GM12878 (cell line): ENCODE measurements at regions not wholly inside any gene's neighbourhood (a gene's known extent, or its start where the extent isn't known, plus 50 kb on each side); places are given as distances from the start of the nearest gene placed in this dataset.
"Not testable (repeated sequence)": the region's sequence is repeated elsewhere in the genome, so short reads cannot be mapped to it uniquely, and the experiment has no call there.

Experiments
- ATAC-seq: fragments of 200-7000 bp; cut with Tn5 transposase; 3 replicates; pipeline ENCODE4 v1.9.1; 2020; ENCODE audit warnings: mild to moderate bottlenecking, moderate library complexity
- BruUV-seq: library from RNA; stranded (reverse); fragments of 400-500 nt; replicated peaks from 2 replicates; lab custom pipeline; 2021; lab: Mats Ljungman, UMichigan
- CTCF ChIA-PET: fragments of 300-600 bp; sonication (Branson Sonifier 250); formaldehyde crosslinking; extraction: SDS; loops from one replicate; lab custom pipeline; 2021; ENCODE audit warnings: inconsistent platforms; lab: Yijun Ruan, JAX
- POLR2A ChIA-PET: fragments of 350-600 bp; formaldehyde crosslinking; extraction: SDS; loops from one replicate; lab custom pipeline; 2021; ENCODE audit warnings: inconsistent platforms; lab: Charles Lee
- RAD21 ChIA-PET: fragments of 300-600 bp; sonication (Branson Sonifier 250); formaldehyde crosslinking; loops from one replicate; lab custom pipeline; 2023; ENCODE audit warnings: antibody characterized with exemption; ENCODE audit not compliant: unreplicated experiment; lab: Charles Lee
- SMC1A ChIA-PET: fragments of 300-600 bp; sonication (Branson Sonifier 250); formaldehyde crosslinking; loops from one replicate; lab custom pipeline; 2023; ENCODE audit not compliant: unreplicated experiment, uncharacterized antibody; lab: Charles Lee
- DNase-seq: peaks from one replicate; pipeline ENCODE4 v3.0.0-alpha.2; 2011; ENCODE audit warnings: low read depth, low spot score
- FAIRE-seq: peaks from 3 replicates; lab custom pipeline; 2011; peaks lifted over from hg19 to GRCh38; lab: Jason Lieb, UNC
- H2AFZ ChIP-seq: 2 replicates; pipeline ENCODE4 v1.6.0; 2011; ENCODE audit warnings: low read depth, low read length, control low read depth; ENCODE audit not compliant: control insufficient read depth
- H3K27ac ChIP-seq: 2 replicates; pipeline ENCODE4 v1.5.1; 2011; ENCODE audit warnings: control low read depth; ENCODE audit not compliant: control insufficient read depth, insufficient read depth
- H3K27me3 ChIP-seq, 2 experiments: replicated peaks in 1 of 2; 2 replicates each; pipeline versions ENCODE4 v1.6.0 to v1.6.1; 2011; ENCODE audit warnings: low read length in 1 of 2; ENCODE audit not compliant: control insufficient read depth in 2 of 2, insufficient read depth in 2 of 2
- H3K36me3 ChIP-seq, 2 experiments: 2 replicates each; pipeline ENCODE4 v1.5.1; 2011; ENCODE audit warnings: low read length in 1 of 2; ENCODE audit not compliant: control insufficient read depth in 2 of 2, insufficient read depth in 2 of 2
- H3K4me1 ChIP-seq: 2 replicates; pipeline ENCODE4 v1.6.1; 2011; ENCODE audit warnings: mild to moderate bottlenecking, low read length, moderate library complexity, mixed read lengths; ENCODE audit not compliant: control insufficient read depth, insufficient read depth
- H3K4me2 ChIP-seq: 2 replicates; pipeline ENCODE4 v1.6.0; 2011; ENCODE audit warnings: control low read depth; ENCODE audit not compliant: control insufficient read depth, insufficient read depth
- H3K4me3 ChIP-seq: fragments of 200-600 bp; sonication (generic); 2 replicates; pipeline ENCODE4 v1.5.1; 2016
- H3K79me2 ChIP-seq: 2 replicates; pipeline ENCODE4 v1.6.0; 2011; ENCODE audit warnings: low read length; ENCODE audit not compliant: control insufficient read depth, insufficient read depth
- H3K9ac ChIP-seq: 2 replicates; pipeline ENCODE4 v1.8.0; 2011; ENCODE audit warnings: low read length, control low read depth, mixed read lengths; ENCODE audit not compliant: control insufficient read depth, insufficient read depth
- H3K9me3 ChIP-seq: replicated peaks from 3 replicates; pipeline ENCODE4 v1.5.1; 2011; ENCODE audit warnings: mild to moderate bottlenecking, low read length; ENCODE audit not compliant: control insufficient read depth, insufficient read depth
- H4K20me1 ChIP-seq: 2 replicates; pipeline ENCODE4 v1.6.0; 2011; ENCODE audit not compliant: control insufficient read depth, insufficient read depth
- E4F1 ChIP-seq: fragments of 450-650 bp; IDR thresholded peaks from 2 replicates; pipeline ENCODE4 v1.6.1; 2018; ENCODE audit warnings: borderline replicate concordance, mild to moderate bottlenecking; ENCODE audit not compliant: partially characterized antibody
- KAT2A ChIP-seq: conservative IDR thresholded peaks from 2 replicates; pipeline ENCODE4 v1.6.1; 2011; ENCODE audit warnings: low read depth, low read length; ENCODE audit not compliant: control insufficient read depth
- MEF2A ChIP-seq: IDR thresholded peaks from 2 replicates; pipeline ENCODE4 v1.6.1; 2011; ENCODE audit warnings: low read depth, mild to moderate bottlenecking, low read length, moderate library complexity; ENCODE audit not compliant: insufficient read depth
- NFYB ChIP-seq: IDR thresholded peaks from 2 replicates; pipeline ENCODE4 v1.6.1; 2011; ENCODE audit warnings: low read depth, mild to moderate bottlenecking, low read length, improper control_type of control experiment, moderate library complexity; ENCODE audit not compliant: insufficient read depth
- POLR2AphosphoS2 ChIP-seq: IDR thresholded peaks from 2 replicates; pipeline ENCODE4 v1.6.1; 2011; ENCODE audit warnings: low read depth, mild to moderate bottlenecking, low read length, improper control_type of control experiment, moderate library complexity
- WGBS: methylation state at CpG from one replicate; pipeline ENCODE4 v1.1.6; 2016; ENCODE audit warnings: low lambda C conversion rate; ENCODE audit not compliant: insufficient replicate concordance, insufficient coverage; ENCODE audit errors: missing lambda C conversion rate; 5-methylcytosine and 5-hydroxymethylcytosine counted together
- in situ Hi-C: fragments of 300-500 bp; cut with MboI; formaldehyde crosslinking; loops from 9 replicates; pipeline ENCODE4 v1.14.3; 2018; ENCODE audit warnings: mixed read lengths
- intact Hi-C: fragments of 100-400 bp; cut with micrococcal nuclease; formaldehyde crosslinking; loops from one replicate; pipeline ENCODE4 v1.14.2; 2022; ENCODE audit not compliant: unreplicated experiment

GRCh38 chr6:120363429-120363828 is 970.9 kb downstream of the TBC1D32 start (continued):
- no peak for TF ChIP-seq E4F1
- no peak for TF ChIP-seq MEF2A
- TF ChIP-seq NFYB = no peak
- TF ChIP-seq KAT2A = no peak
- TF ChIP-seq POLR2AphosphoS2 = no peak

- H3K79me2 ChIP-seq, DNase-seq, POLR2A ChIA-PET, H3K27ac ChIP-seq, H3K4me1 ChIP-seq, ATAC-seq, H3K9me3 ChIP-seq, FAIRE-seq, BruUV-seq, H3K27me3 ChIP-seq, in situ Hi-C loops, H4K20me1 ChIP-seq, RAD21 ChIA-PET, SMC1A ChIA-PET, H3K9ac ChIP-seq, H3K4me2 ChIP-seq, H3K36me3 ChIP-seq, CTCF ChIA-PET, intact Hi-C loops, H3K4me3 ChIP-seq, H2AFZ ChIP-seq: not testable (repeated sequence)
- WGBS = 27% methylated on average over 4 of the region's 4 CpGs
Observed at GRCh38 chr6:120358535-120358934, 975.7 kb downstream of the TBC1D32 start.
